DOHH2 (cell line): ENCODE measurements at regions not wholly inside any gene's neighbourhood (a gene's known extent, or its start where the extent isn't known, plus 50 kb on each side); places are given as distances from the start of the nearest gene placed in this dataset.
"Not testable (repeated sequence)": the region's sequence is repeated elsewhere in the genome, so short reads cannot be mapped to it uniquely, and the experiment has no call there.

Experiments used
- EZH2phosphoT487 ChIP-seq: fragments of 200-600 bp; sonication (generic); IDR thresholded peaks from 2 replicates; pipeline ENCODE4 v1.6.1; 2017; ENCODE audit warnings: borderline replicate concordance, mild to moderate bottlenecking, antibody characterized with exemption, low read length, moderate library complexity, mixed read lengths
- TF ChIP-seq, protein P1 (sequence below): fragments of 200-600 bp; sonication (generic); IDR thresholded peaks from one replicate; pipeline ENCODE4 v1.5.1; 2014; ENCODE audit warnings: antibody characterized with exemption, mild to moderate bottlenecking, low read depth, low read length; ENCODE audit not compliant: poor library complexity, severe bottlenecking

DNA sequence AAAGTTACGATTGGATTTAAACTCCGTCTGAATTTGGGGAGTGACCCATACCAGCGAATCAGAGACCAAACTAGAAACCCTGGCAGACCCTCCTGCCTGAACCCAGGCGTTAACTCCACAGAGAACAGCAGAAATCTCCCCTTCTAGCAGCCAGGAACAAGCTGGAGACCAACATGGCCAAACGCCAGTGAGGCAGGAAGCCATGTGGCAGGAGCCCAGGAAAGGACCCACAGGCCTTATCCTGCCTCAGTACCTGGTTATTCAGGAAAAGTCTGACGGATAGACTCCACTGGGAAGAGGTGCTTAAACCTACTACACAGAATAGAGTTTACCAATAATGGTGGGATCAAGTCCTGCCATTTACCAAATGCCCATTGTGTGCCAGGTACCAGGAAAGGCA lies 106.6 kb downstream of the TRIM69 start:
- TF ChIP-seq, protein P1, sequence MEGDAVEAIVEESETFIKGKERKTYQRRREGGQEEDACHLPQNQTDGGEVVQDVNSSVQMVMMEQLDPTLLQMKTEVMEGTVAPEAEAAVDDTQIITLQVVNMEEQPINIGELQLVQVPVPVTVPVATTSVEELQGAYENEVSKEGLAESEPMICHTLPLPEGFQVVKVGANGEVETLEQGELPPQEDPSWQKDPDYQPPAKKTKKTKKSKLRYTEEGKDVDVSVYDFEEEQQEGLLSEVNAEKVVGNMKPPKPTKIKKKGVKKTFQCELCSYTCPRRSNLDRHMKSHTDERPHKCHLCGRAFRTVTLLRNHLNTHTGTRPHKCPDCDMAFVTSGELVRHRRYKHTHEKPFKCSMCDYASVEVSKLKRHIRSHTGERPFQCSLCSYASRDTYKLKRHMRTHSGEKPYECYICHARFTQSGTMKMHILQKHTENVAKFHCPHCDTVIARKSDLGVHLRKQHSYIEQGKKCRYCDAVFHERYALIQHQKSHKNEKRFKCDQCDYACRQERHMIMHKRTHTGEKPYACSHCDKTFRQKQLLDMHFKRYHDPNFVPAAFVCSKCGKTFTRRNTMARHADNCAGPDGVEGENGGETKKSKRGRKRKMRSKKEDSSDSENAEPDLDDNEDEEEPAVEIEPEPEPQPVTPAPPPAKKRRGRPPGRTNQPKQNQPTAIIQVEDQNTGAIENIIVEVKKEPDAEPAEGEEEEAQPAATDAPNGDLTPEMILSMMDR = not testable (repeated sequence)
- not testable (repeated sequence) for TF ChIP-seq EZH2phosphoT487
